ENCODE measurements at regions not wholly inside any gene's neighbourhood (a gene's known extent, or its start where the extent isn't known, plus 50 kb on each side); places are given as distances from the start of the nearest gene placed in this dataset.

- TF ChIP-seq CTCF (IDR thresholded peaks at IDR 0.05) (no peak), POLR2A (IDR thresholded peaks at IDR 0.05) (no peak)
Observed at GRCh38 chr3:20658491-20658890, 472.5 kb upstream of the SGO1 start.

Data from thyroid gland (tissue), 4 donors.